DND-41 (cell line): ENCODE measurements at regions not wholly inside any gene's neighbourhood (a gene's known extent, or its start where the extent isn't known, plus 50 kb on each side); places are given as distances from the start of the nearest gene placed in this dataset.

Experiments
- EZH2 ChIP-seq: IDR thresholded peaks from 3 replicates; pipeline ENCODE4 v1.6.1; 2012; ENCODE audit warnings: borderline replicate concordance, low read depth, mild to moderate bottlenecking, moderate library complexity, low read length, inconsistent platforms; ENCODE audit not compliant: severe bottlenecking
- TF ChIP-seq, protein P1 (sequence below): IDR thresholded peaks from 2 replicates; pipeline ENCODE4 v1.5.1; 2012; ENCODE audit warnings: borderline replicate concordance, low read length, moderate library complexity, mild to moderate bottlenecking; ENCODE audit not compliant: poor library complexity, severe bottlenecking; ENCODE audit errors: extremely low read depth

DNA sequence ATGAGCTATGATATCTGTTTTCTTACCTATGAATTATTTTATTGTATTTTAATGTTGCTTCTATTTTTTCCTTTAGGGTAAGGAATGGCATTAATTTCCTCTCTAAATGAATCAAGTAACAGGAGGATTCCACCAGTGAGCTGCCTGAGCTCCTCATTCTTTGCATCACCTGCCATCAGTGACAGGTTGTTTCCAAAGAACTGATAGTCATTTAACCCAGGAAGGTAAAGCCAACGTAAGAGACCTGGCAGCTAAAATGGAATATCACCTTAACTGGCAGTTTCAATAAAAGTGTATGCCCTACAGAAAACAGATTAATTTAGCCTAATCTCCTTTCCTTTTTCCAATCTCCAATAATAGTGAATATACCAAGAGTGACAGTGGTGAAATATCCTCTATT is 812.0 kb downstream of the SLITRK5 start:
- TF ChIP-seq, protein P1, sequence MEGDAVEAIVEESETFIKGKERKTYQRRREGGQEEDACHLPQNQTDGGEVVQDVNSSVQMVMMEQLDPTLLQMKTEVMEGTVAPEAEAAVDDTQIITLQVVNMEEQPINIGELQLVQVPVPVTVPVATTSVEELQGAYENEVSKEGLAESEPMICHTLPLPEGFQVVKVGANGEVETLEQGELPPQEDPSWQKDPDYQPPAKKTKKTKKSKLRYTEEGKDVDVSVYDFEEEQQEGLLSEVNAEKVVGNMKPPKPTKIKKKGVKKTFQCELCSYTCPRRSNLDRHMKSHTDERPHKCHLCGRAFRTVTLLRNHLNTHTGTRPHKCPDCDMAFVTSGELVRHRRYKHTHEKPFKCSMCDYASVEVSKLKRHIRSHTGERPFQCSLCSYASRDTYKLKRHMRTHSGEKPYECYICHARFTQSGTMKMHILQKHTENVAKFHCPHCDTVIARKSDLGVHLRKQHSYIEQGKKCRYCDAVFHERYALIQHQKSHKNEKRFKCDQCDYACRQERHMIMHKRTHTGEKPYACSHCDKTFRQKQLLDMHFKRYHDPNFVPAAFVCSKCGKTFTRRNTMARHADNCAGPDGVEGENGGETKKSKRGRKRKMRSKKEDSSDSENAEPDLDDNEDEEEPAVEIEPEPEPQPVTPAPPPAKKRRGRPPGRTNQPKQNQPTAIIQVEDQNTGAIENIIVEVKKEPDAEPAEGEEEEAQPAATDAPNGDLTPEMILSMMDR = no peak
- no peak for TF ChIP-seq EZH2
